Effector memory CD4-positive, alpha-beta T cell (primary cell): ENCODE measurements at regions not wholly inside any gene's neighbourhood (a gene's known extent, or its start where the extent isn't known, plus 50 kb on each side); places are given as distances from the start of the nearest gene placed in this dataset.
"Not testable (repeated sequence)": the region's sequence is repeated elsewhere in the genome, so short reads cannot be mapped to it uniquely, and the experiment has no call there.

Experiments used
- DNase-seq, 3 donors: peaks; one replicate each; pipeline ENCODE4 v3.0.0-alpha.2; 2020
- H3K27ac ChIP-seq: 2 replicates; pipeline ENCODE4 v1.7.0; 2013; ENCODE audit warnings: mild to moderate bottlenecking, low read length, moderate library complexity; ENCODE audit not compliant: insufficient read depth, poor library complexity, severe bottlenecking
- H3K27me3 ChIP-seq: replicated peaks from 2 replicates; pipeline ENCODE4 v1.7.0; 2013; ENCODE audit warnings: mild to moderate bottlenecking, low read length; ENCODE audit not compliant: insufficient read depth, control insufficient read depth, poor library complexity, severe bottlenecking
- H3K36me3 ChIP-seq: 2 replicates; pipeline ENCODE4 v1.7.0; 2013; ENCODE audit warnings: mild to moderate bottlenecking, low read length, moderate library complexity; ENCODE audit not compliant: control insufficient read depth, insufficient read depth
- H3K4me1 ChIP-seq: 2 replicates; pipeline ENCODE4 v1.7.0; 2013; ENCODE audit warnings: low read length, mild to moderate bottlenecking; ENCODE audit not compliant: control insufficient read depth, insufficient read depth, poor library complexity, severe bottlenecking
- H3K4me3 ChIP-seq: 2 replicates; pipeline ENCODE4 v1.7.0; 2013; ENCODE audit warnings: low read length, low read depth, mild to moderate bottlenecking; ENCODE audit not compliant: insufficient read depth, poor library complexity, severe bottlenecking
- H3K9me3 ChIP-seq: 2 replicates; pipeline ENCODE4 v1.7.0; 2013; ENCODE audit warnings: mild to moderate bottlenecking, low read length, moderate library complexity; ENCODE audit not compliant: control insufficient read depth

DNA sequence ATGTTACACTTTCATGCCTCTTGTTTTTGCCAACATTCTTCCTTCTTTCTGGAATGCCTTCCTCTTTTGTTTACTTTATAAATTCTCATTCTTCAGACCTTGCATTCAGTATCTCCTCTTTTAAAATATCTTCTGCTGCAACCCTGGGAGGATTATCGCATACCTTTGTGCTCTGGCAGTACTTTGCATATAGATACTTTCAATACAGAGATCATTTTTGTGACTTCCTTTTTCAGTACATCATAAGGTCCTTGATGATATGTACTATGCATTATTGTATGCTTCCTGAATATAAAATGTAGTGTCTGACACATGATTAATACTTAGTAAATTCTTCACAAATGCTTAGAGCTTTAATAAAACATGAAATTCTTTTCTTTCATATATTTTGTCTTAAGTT, 538.7 kb downstream of the TRIB2 start:
- DNase-seq: no peak
- Histone ChIP-seq H3K36me3 (no peaks in the 10 kb centered on the region), H3K27me3 (no peaks in the 10 kb centered on the region), H3K4me3 (no peak overlapping the region), H3K27ac (no peak overlapping the region), H3K9me3 (no peaks in the 10 kb centered on the region), H3K4me1 (no peaks in the 10 kb centered on the region)

DNA sequence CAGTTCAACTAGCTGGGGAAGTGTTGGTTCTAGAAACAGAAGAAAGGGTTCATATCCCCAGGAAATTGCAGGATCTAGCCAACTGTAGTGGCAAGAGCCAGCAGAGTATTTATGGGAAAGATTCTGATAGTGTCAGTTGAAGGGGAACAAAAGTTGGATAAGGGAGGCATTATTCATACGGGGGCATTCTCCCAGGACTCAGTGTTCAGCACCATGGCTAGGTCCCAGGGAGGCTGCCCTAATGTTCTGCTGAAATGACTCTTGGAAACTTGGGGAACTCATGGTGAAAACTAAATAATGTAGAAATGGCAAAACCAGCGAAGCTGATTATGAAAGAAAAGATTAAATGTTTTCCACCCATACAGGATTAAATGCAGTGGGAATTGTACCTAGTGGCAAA, 543.7 kb downstream of the TRIB2 start:
- DNase-seq: no peak
- Histone ChIP-seq H3K36me3 (no peaks in the 10 kb centered on the region), H3K27me3 (no peaks in the 10 kb centered on the region), H3K4me1 (no peaks in the 10 kb centered on the region), H3K27ac (no peak overlapping the region), H3K9me3 (no peaks in the 10 kb centered on the region), H3K4me3 (no peak overlapping the region)

DNA sequence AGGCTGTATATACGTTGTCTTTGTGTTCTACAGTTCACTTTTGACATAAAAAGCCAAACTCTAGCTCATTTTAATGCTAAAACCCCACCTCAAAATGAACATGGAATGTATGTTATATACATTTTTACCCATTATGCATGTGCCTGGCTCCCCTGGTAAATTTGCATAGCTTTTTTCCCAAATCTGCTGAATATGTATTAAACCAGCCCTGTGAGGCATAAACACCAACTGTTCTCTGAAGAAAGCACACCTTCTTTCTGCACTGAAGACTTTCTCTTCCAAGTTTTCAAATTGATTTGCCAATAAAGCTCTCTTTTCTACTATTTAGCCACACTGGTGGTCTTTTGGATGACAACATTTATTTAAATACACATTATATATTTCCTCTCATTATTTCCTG, 549.4 kb downstream of the TRIB2 start:
- Histone ChIP-seq H3K36me3 (no peaks in the 10 kb centered on the region), H3K27ac (no peak overlapping the region), H3K27me3 (no peaks in the 10 kb centered on the region), H3K9me3 (no peaks in the 10 kb centered on the region), H3K4me3 (no peak overlapping the region), H3K4me1 (no peaks in the 10 kb centered on the region)
- DNase-seq: no peak

DNA sequence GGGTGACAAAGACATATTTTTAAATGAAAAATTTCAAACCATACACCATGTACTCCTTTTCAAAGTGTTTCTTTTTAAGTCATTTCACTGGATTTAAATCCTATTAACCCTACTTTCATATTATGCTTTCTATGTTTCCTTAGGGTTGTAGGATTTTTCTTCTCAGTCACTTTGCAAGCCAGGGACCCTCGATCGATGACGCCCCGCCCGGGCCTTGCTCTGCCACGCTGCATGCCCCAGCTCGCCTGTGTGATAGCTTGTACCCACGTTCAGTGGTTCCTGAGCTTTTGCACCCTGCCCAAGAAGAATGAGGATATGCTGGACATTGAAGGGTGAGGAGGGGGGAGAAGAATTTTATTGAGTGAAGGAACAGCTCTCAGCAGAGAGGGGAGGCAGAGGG, 568.0 kb downstream of the TRIB2 start:
- no peaks in the 10 kb centered on the region for H3K36me3 ChIP-seq
- DNase-seq: no peak
- no peaks in the 10 kb centered on the region for H3K4me1 ChIP-seq
- no peak overlapping the region for H3K4me3 ChIP-seq
- H3K9me3 ChIP-seq: no peaks in the 10 kb centered on the region
- H3K27ac ChIP-seq: no peak overlapping the region
- H3K27me3 ChIP-seq: no peaks in the 10 kb centered on the region

GRCh38 chr2:13289310-13289709, 572.6 kb downstream of the TRIB2 start:
- Histone ChIP-seq H3K9me3 (no peaks in the 10 kb centered on the region), H3K4me3 (no peak overlapping the region), H3K4me1 (no peaks in the 10 kb centered on the region), H3K27me3 (no peaks in the 10 kb centered on the region), H3K27ac (no peak overlapping the region), H3K36me3 (no peaks in the 10 kb centered on the region)
- no peak for DNase-seq

DNA sequence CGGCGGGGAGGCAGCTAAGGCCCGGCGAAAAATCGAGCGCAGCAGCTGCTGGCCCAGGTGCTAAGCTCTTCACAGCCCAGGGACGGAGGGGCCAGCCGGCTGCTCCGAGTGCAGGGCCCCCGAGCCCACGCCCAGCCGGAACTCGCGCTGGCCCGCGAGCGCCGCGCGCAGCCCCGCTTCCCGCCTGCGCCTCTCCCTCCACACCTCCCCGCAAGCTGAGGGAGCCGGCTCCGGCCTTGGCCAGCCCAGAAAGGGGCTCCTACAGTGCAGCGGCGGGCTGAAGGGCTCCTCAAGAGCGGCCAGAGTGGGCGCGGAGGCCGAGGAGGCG, 591.7 kb downstream of the TRIB2 start:
- H3K36me3 ChIP-seq, DNase-seq: not testable (repeated sequence)

GRCh38 chr2:13308989-13309388, 592.3 kb downstream of the TRIB2 start:
- Histone ChIP-seq H3K36me3 (no peaks in the 10 kb centered on the region), H3K27me3 (no peaks in the 10 kb centered on the region), H3K4me1 (no peaks in the 10 kb centered on the region), H3K4me3 (no peak overlapping the region), H3K27ac (no peak overlapping the region), H3K9me3 (no peaks in the 10 kb centered on the region)
- no peak for DNase-seq

More for the DNA sequence above, 591.7 kb downstream of the TRIB2 start:
- H3K27me3 ChIP-seq, H3K9me3 ChIP-seq, H3K4me1 ChIP-seq, H3K27ac ChIP-seq, H3K4me3 ChIP-seq: not testable (repeated sequence)

DNA sequence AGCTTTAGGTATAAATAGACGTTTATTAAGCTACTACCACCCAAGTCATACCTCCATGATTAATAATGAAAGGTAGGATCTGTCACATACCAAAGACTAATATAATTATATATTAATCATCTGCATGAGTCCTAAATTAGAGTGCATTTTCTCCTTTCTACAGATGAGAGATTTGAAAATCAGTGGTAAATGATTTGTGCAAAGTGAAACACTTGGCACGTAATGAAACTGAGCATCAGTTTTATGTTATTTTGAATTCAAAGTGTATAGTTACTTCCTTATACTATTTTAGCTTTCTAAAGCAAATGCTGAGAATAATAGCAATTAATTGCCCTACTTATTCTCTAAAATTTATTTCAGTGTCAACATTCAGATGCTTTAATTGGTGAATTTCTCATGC, 615.3 kb downstream of the TRIB2 start:
- Histone ChIP-seq H3K36me3 (no peaks in the 10 kb centered on the region), H3K9me3 (no peaks in the 10 kb centered on the region), H3K27ac (no peak overlapping the region), H3K27me3 (no peaks in the 10 kb centered on the region), H3K4me3 (no peak overlapping the region), H3K4me1 (no peaks in the 10 kb centered on the region)
- DNase-seq: no peak

- DNase-seq, H3K9me3 ChIP-seq, H3K4me1 ChIP-seq, H3K27me3 ChIP-seq, H3K4me3 ChIP-seq, H3K27ac ChIP-seq, H3K36me3 ChIP-seq: not testable (repeated sequence)
These were observed 617.3 kb downstream of the TRIB2 start for GRCh38 chr2:13334071-13334470.

GRCh38 chr2:13334545-13334944, 617.8 kb downstream of the TRIB2 start:
- Histone ChIP-seq H3K27me3 (no peaks in the 10 kb centered on the region), H3K4me3 (no peak overlapping the region), H3K9me3 (no peaks in the 10 kb centered on the region), H3K27ac (no peak overlapping the region), H3K36me3 (no peaks in the 10 kb centered on the region), H3K4me1 (no peaks in the 10 kb centered on the region)
- DNase-seq: no peak
